ENCODE measurements at regions not wholly inside any gene's neighbourhood (a gene's known extent, or its start where the extent isn't known, plus 50 kb on each side); places are given as distances from the start of the nearest gene placed in this dataset.
"Not testable (repeated sequence)": the region's sequence is repeated elsewhere in the genome, so short reads cannot be mapped to it uniquely, and the experiment has no call there.

GRCh38 chr4:106529348-106530023, 160.9 kb upstream of the GIMD1 start:
- TF ChIP-seq CTCF (IDR thresholded peaks at IDR 0.05; ENCODE audit: extremely low read depth, low read depth, low read length) = no peak
- Histone ChIP-seq H3K4me1 (ENCODE audit: insufficient read depth, low read length) (peaks cover 3% of the 10 kb centered on the region), H3K4me2 (ENCODE audit: insufficient read depth, low read length) (peak overlapping the region; percentile 46), H3K9me3 (ENCODE audit: low read depth, low read length) (no peaks in the 10 kb centered on the region), H4K20me1 (ENCODE audit: insufficient read depth, low read length) (no peaks in the 10 kb centered on the region), H3K27ac (ENCODE audit: low read depth, low read length) (peak overlapping the region; percentile 7), H3K79me2 (ENCODE audit: insufficient read depth, low read length) (no peaks in the 10 kb centered on the region), H3K36me3 (ENCODE audit: insufficient read depth, low read length) (no peaks in the 10 kb centered on the region), H3K27me3 (ENCODE audit: insufficient read depth, low read length) (no peaks in the 10 kb centered on the region), H3K4me3 (ENCODE audit: insufficient read depth, low read length) (no peak overlapping the region), H2AFZ (ENCODE audit: low read length) (peak overlapping the region; percentile 74)
- DNase-seq (ENCODE audit: insufficient read length, low spot score, missing footprints) = no peak

GRCh38 chr4:106527316-106527715, 158.7 kb upstream of the GIMD1 start:
- Histone ChIP-seq H3K9me3 (ENCODE audit: low read depth, low read length) (no peaks in the 10 kb centered on the region), H3K79me2 (ENCODE audit: insufficient read depth, low read length) (no peaks in the 10 kb centered on the region), H3K27ac (ENCODE audit: low read depth, low read length) (no peak overlapping the region), H3K27me3 (ENCODE audit: insufficient read depth, low read length) (no peaks in the 10 kb centered on the region), H4K20me1 (ENCODE audit: insufficient read depth, low read length) (no peaks in the 10 kb centered on the region), H2AFZ (ENCODE audit: low read length) (no peak overlapping the region), H3K4me3 (ENCODE audit: insufficient read depth, low read length) (no peak overlapping the region), H3K4me2 (ENCODE audit: insufficient read depth, low read length) (no peak overlapping the region), H3K4me1 (ENCODE audit: insufficient read depth, low read length) (peaks cover 3% of the 10 kb centered on the region), H3K36me3 (ENCODE audit: insufficient read depth, low read length) (no peaks in the 10 kb centered on the region)
- TF ChIP-seq CTCF (IDR thresholded peaks at IDR 0.05; ENCODE audit: extremely low read depth, low read depth, low read length) = no peak
- DNase-seq (ENCODE audit: insufficient read length, low spot score, missing footprints) = no peak

GRCh38 chr4:106525425-106525824, 156.8 kb upstream of the GIMD1 start:
- not testable (repeated sequence) for H3K27ac ChIP-seq (ENCODE audit: low read depth, low read length); H2AFZ ChIP-seq (ENCODE audit: low read length); H3K4me2 ChIP-seq (ENCODE audit: insufficient read depth, low read length); H3K4me1 ChIP-seq (ENCODE audit: insufficient read depth, low read length); DNase-seq (ENCODE audit: insufficient read length, low spot score, missing footprints); H3K27me3 ChIP-seq (ENCODE audit: insufficient read depth, low read length); H3K9me3 ChIP-seq (ENCODE audit: low read depth, low read length); H3K36me3 ChIP-seq (ENCODE audit: insufficient read depth, low read length); H4K20me1 ChIP-seq (ENCODE audit: insufficient read depth, low read length); H3K4me3 ChIP-seq (ENCODE audit: insufficient read depth, low read length); H3K79me2 ChIP-seq (ENCODE audit: insufficient read depth, low read length)

- not testable (repeated sequence) for DNase-seq (ENCODE audit: insufficient read length, low spot score, missing footprints); H2AFZ ChIP-seq (ENCODE audit: low read length); H3K27me3 ChIP-seq (ENCODE audit: insufficient read depth, low read length)
Measured at GRCh38 chr4:106524772-106525171, 156.2 kb upstream of the GIMD1 start.

GRCh38 chr4:106522839-106523238, 154.3 kb upstream of the GIMD1 start:
- H3K4me1 ChIP-seq (ENCODE audit: insufficient read depth, low read length) = no peaks in the 10 kb centered on the region
- TF ChIP-seq CTCF (IDR thresholded peaks at IDR 0.05; ENCODE audit: extremely low read depth, low read depth, low read length) = peak; percentile 30
- no peaks in the 10 kb centered on the region for H3K9me3 ChIP-seq (ENCODE audit: low read depth, low read length)
- H3K36me3 ChIP-seq (ENCODE audit: insufficient read depth, low read length) = no peaks in the 10 kb centered on the region
- H3K4me3 ChIP-seq (ENCODE audit: insufficient read depth, low read length) = no peak overlapping the region
- no peak overlapping the region for H3K27ac ChIP-seq (ENCODE audit: low read depth, low read length)
- no peaks in the 10 kb centered on the region for H4K20me1 ChIP-seq (ENCODE audit: insufficient read depth, low read length)
- H3K79me2 ChIP-seq (ENCODE audit: insufficient read depth, low read length) = no peaks in the 10 kb centered on the region
- peak; percentile 85 for DNase-seq (ENCODE audit: insufficient read length, low spot score, missing footprints)
- no peak overlapping the region for H3K4me2 ChIP-seq (ENCODE audit: insufficient read depth, low read length)
- no peaks in the 10 kb centered on the region for H3K27me3 ChIP-seq (ENCODE audit: insufficient read depth, low read length)
- H2AFZ ChIP-seq (ENCODE audit: low read length) = no peak overlapping the region

More at GRCh38 chr4:106524772-106525171, 156.2 kb upstream of the GIMD1 start:
- not testable (repeated sequence) for H3K4me3 ChIP-seq (ENCODE audit: insufficient read depth, low read length); H3K9me3 ChIP-seq (ENCODE audit: low read depth, low read length); H3K79me2 ChIP-seq (ENCODE audit: insufficient read depth, low read length); H3K4me2 ChIP-seq (ENCODE audit: insufficient read depth, low read length); H3K4me1 ChIP-seq (ENCODE audit: insufficient read depth, low read length); H4K20me1 ChIP-seq (ENCODE audit: insufficient read depth, low read length); H3K36me3 ChIP-seq (ENCODE audit: insufficient read depth, low read length); H3K27ac ChIP-seq (ENCODE audit: low read depth, low read length)

All from osteoblast (primary cell).